ENCODE measurements at regions not wholly inside any gene's neighbourhood (a gene's known extent, or its start where the extent isn't known, plus 50 kb on each side); places are given as distances from the start of the nearest gene placed in this dataset.

- no peaks in the 10 kb centered on the region for H3K27me3 ChIP-seq (ENCODE audit: insufficient read depth, low read length)
- H3K79me2 ChIP-seq (ENCODE audit: insufficient read depth, low read length) = no peaks in the 10 kb centered on the region
- no peaks in the 10 kb centered on the region for H3K36me3 ChIP-seq (ENCODE audit: control insufficient read depth in 1 of 2, insufficient read depth in 2 of 2, low read length in 2 of 2)
- no peak overlapping the region for H2AFZ ChIP-seq (ENCODE audit: low read depth, low read length, poor library complexity, severe bottlenecking)
- DNase-seq (ENCODE audit: low read depth, low spot score) (no peak), ATAC-seq (no peak)
- no peaks in the 10 kb centered on the region for H3K4me1 ChIP-seq (ENCODE audit: control insufficient read depth in 1 of 2, insufficient read depth in 2 of 2, low read length in 2 of 2)
- ChIA-PET CTCF (no interaction called here), RAD21 (ENCODE audit: low non-redundant PET in 1 of 2, low total read pairs in 2 of 2, uncharacterized antibody in 2 of 2, unreplicated experiment in 2 of 2) (no interaction called here), POLR2A (no interaction called here)
- H3K27ac ChIP-seq (ENCODE audit: low read depth, low read length) = no peak overlapping the region
- intact Hi-C loops (cut with micrococcal nuclease) = no loop called here
- H3K4me2 ChIP-seq (ENCODE audit: low read length) = no peak overlapping the region
- no peaks in the 10 kb centered on the region for H4K20me1 ChIP-seq (ENCODE audit: insufficient read depth)
- no peaks in the 10 kb centered on the region; the same call in 1 of the 2 replicates for H3K9me2 ChIP-seq (ENCODE audit: insufficient read depth)
- H3K9me3 ChIP-seq (ENCODE audit: control insufficient read depth in 1 of 2, insufficient read depth in 1 of 2, low read depth in 1 of 2, low read length in 2 of 2) = no peaks in the 10 kb centered on the region
- no TSS peak for BruUV-seq (replicated peaks)
- no peak overlapping the region for H3K9ac ChIP-seq (ENCODE audit: low read length)
- no peak overlapping the region for H3K4me3 ChIP-seq (replicated peaks in 1 of 2; ENCODE audit: low read depth in 1 of 2, low read length in 2 of 2)
- TF ChIP-seq ZFX (IDR thresholded peaks at IDR 0.05) (no peak), FOSL1 (IDR thresholded peaks at IDR 0.05; ENCODE audit: low read depth) (no peak), RAD21 (IDR thresholded peaks at IDR 0.05; ENCODE audit: low read depth) (no peak), TCF7L2 (IDR thresholded peaks at IDR 0.05; ENCODE audit: borderline replicate concordance, extremely low read depth, insufficient read depth, insufficient read length) (no peak), SRF (IDR thresholded peaks at IDR 0.05; ENCODE audit: low read depth) (no peak), EGR1 (IDR thresholded peaks at IDR 0.05; ENCODE audit: low read depth) (no peak)
Measured at GRCh38 chr4:136743238-136743637, 789.1 kb downstream of the PCDH18 start.

- intact Hi-C loops (cut with micrococcal nuclease) = no loop called here
- ChIA-PET RAD21 (ENCODE audit: low non-redundant PET in 1 of 2, low total read pairs in 2 of 2, uncharacterized antibody in 2 of 2, unreplicated experiment in 2 of 2) (no interaction called here), CTCF (no interaction called here), POLR2A (no interaction called here)
- Histone ChIP-seq H3K4me2 (ENCODE audit: low read length) (no peak overlapping the region), H2AFZ (ENCODE audit: low read depth, low read length, poor library complexity, severe bottlenecking) (peak overlapping the region; percentile 24), H3K4me1 (ENCODE audit: control insufficient read depth in 1 of 2, insufficient read depth in 2 of 2, low read length in 2 of 2) (no peaks in the 10 kb centered on the region), H4K20me1 (ENCODE audit: insufficient read depth) (no peaks in the 10 kb centered on the region), H3K9ac (ENCODE audit: low read length) (no peak overlapping the region), H3K79me2 (ENCODE audit: insufficient read depth, low read length) (no peaks in the 10 kb centered on the region), H3K27ac (ENCODE audit: low read depth, low read length) (no peak overlapping the region), H3K36me3 (ENCODE audit: control insufficient read depth in 1 of 2, insufficient read depth in 2 of 2, low read length in 2 of 2) (no peaks in the 10 kb centered on the region), H3K27me3 (ENCODE audit: insufficient read depth, low read length) (no peaks in the 10 kb centered on the region), H3K9me2 (ENCODE audit: insufficient read depth) (no peaks in the 10 kb centered on the region; the same call in 1 of the 2 replicates), H3K4me3 (replicated peaks in 1 of 2; ENCODE audit: low read depth in 1 of 2, low read length in 2 of 2) (no peak overlapping the region), H3K9me3 (ENCODE audit: control insufficient read depth in 1 of 2, insufficient read depth in 1 of 2, low read depth in 1 of 2, low read length in 2 of 2) (no peaks in the 10 kb centered on the region)
- ATAC-seq (no peak), DNase-seq (ENCODE audit: low read depth, low spot score) (no peak)
- TF ChIP-seq ZBTB33 (IDR thresholded peaks at IDR 0.05; ENCODE audit: extremely low read depth, insufficient replicate concordance, low read length) (no peak), ATF3 (IDR thresholded peaks at IDR 0.05) (no peak), POLR2AphosphoS5 (IDR thresholded peaks at IDR 0.05; ENCODE audit: low read depth, low read length) (no peak), POLR2A (IDR thresholded peaks at IDR 0.05; ENCODE audit: borderline replicate concordance, extremely low read depth, insufficient read depth, insufficient read length) (no peak)
- no TSS peak for BruUV-seq (replicated peaks)
Measured at GRCh38 chr4:136742333-136742732, 790.0 kb downstream of the PCDH18 start.

All from HCT116 (cell line).